T-helper 1 cell treated with Interleukin-12 subunit alpha and Interleukin-12 subunit beta and Interleukin-4 antibody, amounts not matched to agents 30 ng/mL and 1 ng/mL, for 36 hours (primary cell): ENCODE measurements at regions not wholly inside any gene's neighbourhood (a gene's known extent, or its start where the extent isn't known, plus 50 kb on each side); places are given as distances from the start of the nearest gene placed in this dataset.
"Not testable (repeated sequence)": the region's sequence is repeated elsewhere in the genome, so short reads cannot be mapped to it uniquely, and the experiment has no call there.

Experiments used
- intact Hi-C: fragments of 100-400 bp; cut with micrococcal nuclease; formaldehyde crosslinking; loops from one replicate; pipeline ENCODE4 v1.15.1; 2024

DNA sequence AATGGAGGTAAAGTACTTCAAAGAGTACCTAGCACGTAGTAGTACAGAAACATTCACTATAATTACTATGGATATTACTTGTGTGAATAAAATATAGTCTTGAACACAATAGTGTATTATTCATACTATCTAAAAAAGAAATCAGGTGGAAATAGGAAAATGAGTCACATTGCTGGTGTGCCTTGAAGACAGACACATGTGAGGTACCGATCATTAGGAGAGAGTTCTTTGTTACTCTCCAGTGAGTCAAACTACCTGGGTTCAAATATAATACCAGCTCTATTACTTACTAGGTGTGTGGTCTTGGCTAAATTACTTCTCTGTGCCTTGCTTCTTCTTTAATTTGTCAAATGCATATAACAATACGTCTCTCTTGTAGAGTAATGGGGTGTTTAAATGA, 50.8 kb upstream of the BEND6 start:
- intact Hi-C loops, result loop anchor here (1.0 to 5.0 kb wide), 7 partner anchors 49 to 420 kb away; partner anchors contain the start of gene RAB23

GRCh38 chr6:56902641-56903464, 52.1 kb upstream of the BEND6 start:
- intact Hi-C loops, result loop anchor here (1.0 to 5.0 kb wide), 3 partner anchors 196 to 319 kb away; partner anchors contain the start of gene RAB23

DNA sequence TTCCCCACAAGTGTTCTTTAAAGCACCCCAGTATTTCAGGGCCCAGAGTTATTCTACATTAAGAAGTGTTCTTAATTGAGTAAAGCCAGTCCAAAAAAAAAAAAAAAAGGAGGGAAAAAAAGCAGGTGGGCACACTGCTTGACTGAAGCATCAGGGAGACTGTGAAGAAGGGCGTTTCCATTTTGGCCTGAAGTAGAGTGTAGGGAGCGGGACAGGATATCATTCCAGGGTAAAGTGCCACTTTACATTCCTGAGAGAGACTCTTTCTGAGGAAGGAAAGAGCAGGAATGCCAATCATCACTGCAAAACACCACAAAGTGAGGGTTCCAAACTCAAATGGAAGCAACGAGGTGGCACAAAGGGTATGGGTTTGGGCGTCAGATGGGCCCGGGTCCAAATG, 54.1 kb upstream of the BEND6 start:
- intact Hi-C loops, result loop anchor here (5.0 kb wide), 2 partner anchors 193 to 322 kb away; partner anchors contain the start of gene RAB23

DNA sequence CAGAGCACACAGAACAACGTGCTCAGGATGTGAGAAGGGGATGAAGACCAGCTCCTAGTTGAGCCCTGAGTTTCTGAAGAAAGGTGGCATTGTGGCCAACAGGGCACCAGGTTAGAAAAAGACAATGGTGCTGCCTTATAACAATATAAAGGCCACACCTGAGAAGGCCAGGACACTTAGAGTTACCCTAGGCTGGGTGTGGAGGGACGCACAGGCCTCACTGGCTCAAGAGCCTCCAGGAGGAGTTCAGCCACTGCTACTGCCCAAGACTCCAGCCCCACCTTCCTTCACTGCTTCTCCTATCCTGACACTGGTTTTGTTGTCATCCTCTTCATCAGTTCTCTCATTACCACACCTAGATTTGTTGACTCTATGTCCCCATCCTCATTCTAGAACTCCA, 55.2 kb upstream of the BEND6 start:
- intact Hi-C loops, result loop anchor here (5.0 kb wide), 2 partner anchors 192 to 323 kb away; partner anchors contain the start of gene RAB23

DNA sequence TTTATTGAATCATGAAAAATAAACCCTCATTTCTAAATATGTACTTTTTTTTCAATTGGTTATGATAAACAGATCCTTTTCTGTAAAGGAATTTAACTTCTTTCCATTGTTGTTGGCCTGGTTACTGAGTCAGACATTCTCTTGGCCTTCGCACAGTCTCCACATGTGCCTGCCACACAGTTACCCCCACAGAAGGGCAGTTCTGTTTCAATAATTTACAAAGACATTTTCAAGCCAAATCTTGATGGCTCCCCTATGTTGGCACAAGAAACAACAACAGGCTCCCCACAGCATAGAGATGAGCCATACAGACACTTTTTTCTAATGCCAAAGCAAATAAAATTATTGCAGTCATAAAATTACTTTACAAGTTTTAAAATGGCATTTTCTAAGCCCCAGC, 55.6 kb upstream of the BEND6 start:
- intact Hi-C loops, result no loop called here

DNA sequence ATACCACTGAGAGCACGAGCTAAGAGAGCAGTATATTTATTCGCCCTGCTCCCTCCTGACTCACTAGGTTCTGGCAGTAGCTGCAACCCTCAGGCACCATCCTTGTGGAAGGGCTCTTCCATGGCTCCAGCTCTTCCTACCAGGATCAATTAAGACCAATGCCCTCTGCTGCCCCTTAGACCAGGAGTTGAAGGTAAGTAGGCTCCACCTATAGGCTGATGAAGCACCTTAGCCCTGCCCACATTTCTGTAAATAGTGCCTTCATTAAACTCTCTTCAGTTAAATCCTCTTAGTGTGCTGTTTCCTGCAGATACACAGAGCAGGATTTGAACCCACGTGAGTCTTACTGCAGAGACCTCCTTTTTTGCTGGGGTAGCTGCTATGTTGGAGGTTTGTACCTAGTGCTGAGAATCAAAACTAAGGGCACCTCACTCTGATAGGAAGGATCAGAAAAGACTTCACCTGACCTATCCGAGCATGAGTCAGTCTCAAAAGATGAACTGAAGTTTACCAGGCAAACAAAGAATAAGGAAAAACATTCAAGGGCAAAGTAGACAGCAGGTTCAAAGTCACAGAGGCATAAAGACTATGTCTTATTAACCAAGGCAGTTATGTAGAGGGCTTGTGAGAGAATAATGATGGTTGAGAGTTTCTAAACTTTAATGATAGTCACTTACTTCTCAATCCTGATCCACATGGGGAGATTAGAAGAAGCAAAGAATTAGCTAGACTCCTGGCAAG, 56.9 kb upstream of the BEND6 start:
- intact Hi-C loops, result no loop called here

GRCh38 chr6:56891754-56892153, 63.2 kb upstream of the BEND6 start:
- intact Hi-C loops, result loop anchor here (2.0 kb wide), 2 partner anchors 41 to 63 kb away; partner anchors contain the start of gene BEND6

DNA sequence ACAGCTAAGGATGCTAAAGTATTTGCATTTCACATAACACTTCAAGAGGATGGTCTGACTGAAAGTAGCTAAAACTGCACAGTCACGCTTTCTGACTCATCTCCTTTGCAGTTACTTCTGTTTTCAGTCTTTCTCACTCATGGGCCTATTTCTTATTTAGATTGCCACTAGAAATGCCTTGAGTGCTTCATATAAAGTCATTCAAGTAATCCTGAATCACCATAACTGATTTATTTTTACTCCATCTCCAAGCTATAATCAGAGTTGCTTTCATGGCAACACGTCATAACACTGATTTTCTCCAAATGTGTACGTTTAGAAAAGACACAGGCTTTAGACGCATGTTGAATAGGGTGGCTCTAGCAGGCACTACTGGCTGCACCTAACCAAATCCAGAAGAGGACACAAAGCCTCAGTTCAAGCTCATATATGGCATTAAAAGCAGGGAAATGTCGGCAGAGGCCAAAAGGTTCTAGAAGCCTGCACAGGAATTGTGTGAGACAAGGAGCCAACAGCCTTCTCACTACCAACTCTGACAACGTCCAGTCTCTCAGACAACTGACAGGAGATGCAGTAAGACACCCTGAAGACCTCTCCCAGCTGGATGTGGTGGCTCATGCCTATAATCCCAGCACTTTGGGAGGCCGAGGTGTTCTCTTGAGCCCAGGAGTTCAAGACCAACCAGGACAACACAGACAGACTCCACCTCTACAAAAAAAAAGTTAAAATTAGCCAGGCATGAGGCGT, 64.1 kb upstream of the BEND6 start:
- intact Hi-C loops, result loop anchor here (2.0 kb wide), 2 partner anchors 40 to 64 kb away; partner anchors contain the start of gene BEND6

DNA sequence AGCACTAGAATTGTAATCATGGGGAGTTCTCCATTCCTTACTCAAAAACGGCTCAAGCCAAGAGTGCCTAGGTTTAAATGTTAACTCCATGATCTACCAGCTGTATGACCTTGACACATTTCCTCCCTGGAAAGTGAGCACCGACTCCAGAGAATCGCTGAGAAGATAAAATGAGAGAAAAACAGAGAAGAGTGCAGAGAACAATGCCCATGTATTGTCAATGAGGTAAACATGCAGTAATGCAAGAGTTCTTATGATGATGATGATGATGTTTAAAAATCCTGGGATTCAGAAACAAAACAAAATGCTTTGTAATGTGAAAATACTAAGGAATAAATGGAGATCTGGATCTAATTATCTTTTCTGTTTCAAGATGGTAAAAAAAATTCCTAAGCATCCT, 64.8 kb upstream of the BEND6 start:
- intact Hi-C loops, result loop anchor here (2.0 kb wide), 2 partner anchors 39 to 65 kb away; partner anchors contain the start of gene BEND6

GRCh38 chr6:56889492-56889891, 65.4 kb upstream of the BEND6 start:
- intact Hi-C loops, result loop anchor here (2.0 kb wide), 1 partner anchor 295 kb away; no protein-coding TSS in a partner anchor

GRCh38 chr6:56888687-56889086, 66.2 kb upstream of the BEND6 start:
- intact Hi-C loops, result loop anchor here (2.0 kb wide), 1 partner anchor 294 kb away; no protein-coding TSS in a partner anchor

DNA sequence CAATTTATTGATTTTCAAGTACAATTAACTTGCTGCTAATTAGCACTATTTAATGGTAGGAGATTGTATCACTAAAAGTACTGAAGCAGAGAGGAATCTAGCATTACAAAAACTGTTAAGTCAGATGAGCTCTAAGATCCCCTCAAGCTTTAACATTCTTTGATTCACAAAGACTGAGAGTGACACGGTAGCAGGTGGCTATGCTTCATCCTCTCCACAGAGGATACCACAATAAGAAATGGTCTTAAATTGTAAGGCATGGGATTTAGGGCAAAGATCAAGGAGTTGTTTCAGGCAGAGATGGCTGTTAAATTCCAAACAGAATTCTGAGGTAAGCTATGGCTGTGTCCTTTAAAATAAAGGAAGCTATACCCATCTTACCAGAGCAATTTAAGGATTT, 67.8 kb upstream of the BEND6 start:
- intact Hi-C loops, result no loop called here

- intact Hi-C loops, result no loop called here
These were observed 77.0 kb upstream of the BEND6 start for GRCh38 chr6:56877922-56878321.

GRCh38 chr6:56875961-56876360, 78.9 kb upstream of the BEND6 start:
- intact Hi-C loops, result no loop called here

DNA sequence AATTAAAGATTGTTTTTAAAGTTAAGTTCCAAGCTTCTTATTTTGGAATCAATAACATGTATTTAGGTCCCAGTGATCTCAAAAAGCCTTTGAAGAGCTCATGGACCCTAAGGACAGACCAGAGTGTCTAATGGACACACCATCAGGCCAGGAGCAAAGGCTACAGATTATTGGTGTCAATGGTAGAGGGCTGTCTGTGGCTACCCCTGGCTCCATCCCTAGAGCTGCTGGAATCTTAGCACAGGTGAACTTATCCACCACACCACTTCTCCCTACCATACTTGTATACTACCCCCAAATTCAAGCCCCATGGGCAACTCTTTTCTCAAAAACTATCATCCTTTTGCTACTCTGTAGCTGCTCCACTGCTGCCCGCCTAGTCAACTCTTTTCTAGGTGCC, 79.4 kb upstream of the BEND6 start:
- intact Hi-C loops, result no loop called here

- intact Hi-C loops, result no loop called here
These were observed 80.6 kb upstream of the BEND6 start for GRCh38 chr6:56874328-56874727.

DNA sequence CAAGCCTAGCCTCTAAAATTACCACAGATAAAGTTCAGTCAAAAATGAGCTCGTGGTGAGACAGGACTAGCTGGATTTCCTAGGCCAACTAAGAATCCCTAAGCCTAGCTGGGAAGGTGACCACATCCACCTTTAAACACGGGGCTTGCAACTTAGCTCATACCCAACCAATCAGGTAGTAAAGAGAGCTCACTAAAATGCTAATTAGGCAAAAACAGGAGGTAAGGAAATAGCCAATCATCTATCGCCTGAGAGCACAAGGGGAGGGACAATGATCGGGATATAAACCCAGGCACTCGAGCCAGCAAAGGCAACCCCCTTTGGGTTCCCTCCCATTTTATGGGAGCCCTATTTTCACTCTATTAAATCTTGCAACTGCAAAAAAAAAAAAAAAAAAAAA, 84.9 kb upstream of the BEND6 start:
- intact Hi-C loops, result not testable (repeated sequence)

- intact Hi-C loops, result no loop called here
These were observed 85.6 kb upstream of the BEND6 start for GRCh38 chr6:56869346-56869745.

DNA sequence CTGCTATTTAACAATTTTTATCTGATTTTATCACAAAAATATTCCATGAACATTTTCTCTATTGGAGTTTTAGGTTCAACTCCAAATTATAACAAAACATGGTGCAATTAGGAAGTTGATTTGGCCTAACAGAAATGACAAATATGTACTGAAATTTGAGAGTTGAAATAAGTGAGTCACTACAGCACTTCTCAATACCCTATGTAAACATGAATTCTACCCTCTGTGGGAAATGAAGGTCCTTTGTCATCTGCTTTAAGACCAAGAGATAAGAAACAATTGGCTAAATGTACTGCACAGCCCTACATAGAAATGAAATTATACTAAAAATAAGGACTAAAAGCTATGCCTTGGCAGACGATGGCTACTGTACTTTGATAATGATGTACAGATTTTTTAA, 86.2 kb upstream of the BEND6 start:
- intact Hi-C loops, result no loop called here

- intact Hi-C loops, result no loop called here
These were observed 87.9 kb upstream of the BEND6 start for GRCh38 chr6:56866917-56867522.
